ENCODE measurements at regions not wholly inside any gene's neighbourhood (a gene's known extent, or its start where the extent isn't known, plus 50 kb on each side); places are given as distances from the start of the nearest gene placed in this dataset.
A peak's percentile ranks its signal among the peaks of the same experiment; 100 is the strongest.

GRCh38 chr16:22692916-22693637, 120.9 kb upstream of the HS3ST2 start:
- no peak for DNase-seq
- no peak overlapping the region for H2BK15ac ChIP-seq (ENCODE audit: low read depth, low read length)
- no peaks in the 10 kb centered on the region for H3K79me1 ChIP-seq (ENCODE audit: low read depth in 1 of 2, low read length in 2 of 2)
- H2AFZ ChIP-seq (replicated peaks; ENCODE audit: low read length, poor library complexity): peak overlapping the region; percentile 59
- no peak overlapping the region for H3K23ac ChIP-seq (ENCODE audit: low read depth, low read length)
- no TSS peak for BruUV-seq (replicated peaks)
- H4K5ac ChIP-seq (ENCODE audit: low read depth, low read length): no peak overlapping the region
- H3K9ac ChIP-seq (ENCODE audit: low read depth, low read length): no peak overlapping the region
- no peak overlapping the region for H3K4ac ChIP-seq (ENCODE audit: low read depth, low read length)
- WGBS, 2 experiments (ENCODE audit: extremely low coverage in 2 of 2, insufficient read length in 1 of 2): 60% methylated on average over 1 of the region's 6 CpGs; no CpG with 5 or more reads in 1 of the 2 experiments
- H2BK20ac ChIP-seq (ENCODE audit: low read depth, low read length): no peak overlapping the region
- H3K36me3 ChIP-seq (ENCODE audit: control insufficient read depth, insufficient read depth, low read length): no peaks in the 10 kb centered on the region
- no peak overlapping the region for H3K4me2 ChIP-seq (ENCODE audit: low read depth, low read length)
- no peak overlapping the region for H3K4me3 ChIP-seq (ENCODE audit: insufficient read depth, low read depth, low read length)
- no peak overlapping the region for H3K14ac ChIP-seq (replicated peaks; ENCODE audit: low read depth, low read length)
- POLR2A ChIA-PET (ENCODE audit: unreplicated experiment): interaction anchor here (0.6 kb wide), 1 partner anchor 31 kb away, joined by 6 read pairs; no protein-coding TSS in a partner anchor
- no peak overlapping the region for H2BK5ac ChIP-seq (ENCODE audit: low read depth, low read length, poor library complexity, severe bottlenecking)
- H3K4me1 ChIP-seq (ENCODE audit: control insufficient read depth, insufficient read depth, low read length): no peaks in the 10 kb centered on the region
- no peak for TF ChIP-seq CHD1 (IDR thresholded peaks at IDR 0.05; ENCODE audit: low read depth, low read length)
- TF ChIP-seq MAZ (IDR thresholded peaks at IDR 0.05; ENCODE audit: borderline replicate concordance, low read depth, low read length): no peak
- TF ChIP-seq CEBPB (IDR thresholded peaks at IDR 0.05; ENCODE audit: low read depth, low read length): no peak
- TF ChIP-seq FOS (IDR thresholded peaks at IDR 0.05; ENCODE audit: low read depth, low read length): no peak
- TF ChIP-seq ELK1 (IDR thresholded peaks at IDR 0.05; ENCODE audit: borderline replicate concordance, low read depth, low read length): no peak
- no peak for TF ChIP-seq RCOR1 (IDR thresholded peaks at IDR 0.05; ENCODE audit: insufficient replicate concordance, low read length)
- no peak for TF ChIP-seq MAFK (IDR thresholded peaks at IDR 0.05; ENCODE audit: low read depth, low read length)
- TF ChIP-seq POLR2A (IDR thresholded peaks at IDR 0.05; ENCODE audit: low read depth, low read length): no peak
- no peak for TF ChIP-seq RFX5 (IDR thresholded peaks at IDR 0.05; ENCODE audit: low read depth, low read length)
- no peak for TF ChIP-seq CTCF (conservative IDR thresholded peaks at IDR 0.05; ENCODE audit: low read depth, low read length)
- TF ChIP-seq RAD21 (IDR thresholded peaks at IDR 0.05; ENCODE audit: low read length): no peak
- no peak for ATAC-seq (ENCODE audit: low read depth)
- intact Hi-C loops (cut with micrococcal nuclease): loop anchor here (10.0 kb wide), 1 partner anchor 1408 kb away; no protein-coding TSS in a partner anchor
- H3K56ac ChIP-seq (ENCODE audit: extremely low read depth, insufficient read depth, low read length): no peak overlapping the region
- CTCF ChIA-PET: interaction anchor here (0.6 kb wide), 2 partner anchors 19 to 1112 kb away, joined by 3 to 4 read pairs; no protein-coding TSS in a partner anchor
- H4K8ac ChIP-seq (ENCODE audit: low read depth in 2 of 2, low read length in 2 of 2): no peak overlapping the region
- no peak overlapping the region for H4K91ac ChIP-seq (ENCODE audit: insufficient read depth, low read depth, low read length)
- no peak overlapping the region for H2AK9ac ChIP-seq (replicated peaks; ENCODE audit: low read depth, low read length, poor library complexity)
- no peak overlapping the region for H2AK5ac ChIP-seq (ENCODE audit: low read depth, low read length)
- H3K18ac ChIP-seq (ENCODE audit: low read depth, low read length): no peak overlapping the region
- in situ Hi-C loops (cut with MboI; ENCODE audit: low sequenced_read_pairs): no loop called here
- H3K9me1 ChIP-seq (ENCODE audit: insufficient read depth, low read length): no peaks in the 10 kb centered on the region
- H3K9me3 ChIP-seq (ENCODE audit: control insufficient read depth, insufficient read depth, low read length): no peaks in the 10 kb centered on the region
- H3K27ac ChIP-seq (ENCODE audit: insufficient read depth, low read length): no peak overlapping the region
- H3K27me3 ChIP-seq (ENCODE audit: control insufficient read depth, insufficient read depth, low read length): no peaks in the 10 kb centered on the region; the same call in 1 of the 2 replicates
- dilution Hi-C loops (cut with HindIII; ENCODE audit: low sequenced_read_pairs, unreplicated experiment): no loop called here
- H4K20me1 ChIP-seq (ENCODE audit: insufficient read depth, low read length): no peaks in the 10 kb centered on the region
- H2BK120ac ChIP-seq (ENCODE audit: low read depth, low read length): no peak overlapping the region
